WI38 (cell line): ENCODE measurements at regions not wholly inside any gene's neighbourhood (a gene's known extent, or its start where the extent isn't known, plus 50 kb on each side); places are given as distances from the start of the nearest gene placed in this dataset.
"Not testable (repeated sequence)": the region's sequence is repeated elsewhere in the genome, so short reads cannot be mapped to it uniquely, and the experiment has no call there.

Experiments
- H3K4me3 ChIP-seq: 2 replicates; pipeline ENCODE4 v1.5.1; 2011; ENCODE audit warnings: low read depth, mild to moderate bottlenecking, control low read depth, low read length
- TF ChIP-seq, protein P1 (sequence below): IDR thresholded peaks from 2 replicates; pipeline ENCODE4 v1.5.1; 2012; ENCODE audit warnings: low read depth, mild to moderate bottlenecking, control low read depth, low read length

DNA sequence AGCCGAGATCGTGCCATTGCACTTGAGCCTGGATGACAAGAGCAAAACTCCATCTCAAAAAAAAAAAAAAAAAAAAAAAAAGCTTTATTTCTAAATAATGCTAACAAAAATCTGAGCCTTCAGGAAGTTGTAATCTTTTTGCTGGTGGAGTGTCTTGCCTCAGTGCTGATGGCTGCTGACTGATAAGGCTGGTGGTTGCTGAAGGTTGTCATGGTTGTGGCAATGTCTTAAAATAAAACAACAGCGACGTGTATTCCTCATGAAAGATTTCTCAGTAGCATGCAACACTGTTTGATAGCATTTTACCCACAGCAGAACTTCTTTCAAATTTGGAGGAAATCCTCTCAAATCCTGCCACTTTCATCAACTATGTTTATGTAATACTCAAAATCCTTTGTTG is 77.4 kb upstream of the PTPRG start:
- H3K4me3 ChIP-seq = no peak overlapping the region
- TF ChIP-seq, protein P1, sequence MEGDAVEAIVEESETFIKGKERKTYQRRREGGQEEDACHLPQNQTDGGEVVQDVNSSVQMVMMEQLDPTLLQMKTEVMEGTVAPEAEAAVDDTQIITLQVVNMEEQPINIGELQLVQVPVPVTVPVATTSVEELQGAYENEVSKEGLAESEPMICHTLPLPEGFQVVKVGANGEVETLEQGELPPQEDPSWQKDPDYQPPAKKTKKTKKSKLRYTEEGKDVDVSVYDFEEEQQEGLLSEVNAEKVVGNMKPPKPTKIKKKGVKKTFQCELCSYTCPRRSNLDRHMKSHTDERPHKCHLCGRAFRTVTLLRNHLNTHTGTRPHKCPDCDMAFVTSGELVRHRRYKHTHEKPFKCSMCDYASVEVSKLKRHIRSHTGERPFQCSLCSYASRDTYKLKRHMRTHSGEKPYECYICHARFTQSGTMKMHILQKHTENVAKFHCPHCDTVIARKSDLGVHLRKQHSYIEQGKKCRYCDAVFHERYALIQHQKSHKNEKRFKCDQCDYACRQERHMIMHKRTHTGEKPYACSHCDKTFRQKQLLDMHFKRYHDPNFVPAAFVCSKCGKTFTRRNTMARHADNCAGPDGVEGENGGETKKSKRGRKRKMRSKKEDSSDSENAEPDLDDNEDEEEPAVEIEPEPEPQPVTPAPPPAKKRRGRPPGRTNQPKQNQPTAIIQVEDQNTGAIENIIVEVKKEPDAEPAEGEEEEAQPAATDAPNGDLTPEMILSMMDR = no peak

DNA sequence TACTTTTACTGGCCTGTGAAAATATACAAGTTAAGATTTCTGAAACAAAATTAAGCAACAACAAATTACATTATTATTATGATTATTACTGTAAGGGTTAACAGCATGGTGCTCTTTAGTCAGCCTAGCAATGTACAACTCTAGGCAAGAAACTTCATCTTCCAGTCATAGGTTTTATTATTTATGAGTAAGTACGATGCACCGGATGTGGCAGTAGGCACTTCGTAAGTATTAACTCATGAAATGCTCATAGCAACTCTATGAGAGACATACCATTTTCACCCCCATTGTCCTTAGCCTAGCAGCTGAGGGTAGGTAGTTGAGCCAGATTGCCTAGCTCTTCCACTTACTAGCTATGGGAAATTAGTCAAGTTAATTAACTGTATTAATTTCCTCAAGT is 68.0 kb upstream of the PTPRG start:
- TF ChIP-seq, protein P1 = no peak

DNA sequence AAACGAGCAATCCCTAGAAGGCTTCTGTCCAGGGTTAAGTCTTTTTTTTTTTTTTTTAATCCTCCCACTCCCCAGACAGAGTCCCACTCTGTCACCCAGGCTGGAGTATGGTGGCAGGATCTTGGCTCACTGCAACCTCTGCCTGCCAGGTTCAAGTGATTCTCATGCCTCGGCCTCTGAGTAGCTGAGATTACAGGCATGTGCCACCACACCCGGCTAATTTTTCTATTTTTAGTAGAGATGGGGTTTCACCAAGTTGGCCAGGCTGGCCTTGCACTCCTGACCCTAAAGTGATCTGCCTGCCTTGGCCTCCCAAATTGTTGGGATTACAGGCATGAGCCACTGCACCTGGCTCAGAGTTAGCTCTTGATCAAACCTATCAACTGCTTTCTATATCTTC is 67.1 kb upstream of the PTPRG start:
- H3K4me3 ChIP-seq = not testable (repeated sequence)

More for the DNA sequence above, 68.0 kb upstream of the PTPRG start:
- no peak overlapping the region for H3K4me3 ChIP-seq

DNA sequence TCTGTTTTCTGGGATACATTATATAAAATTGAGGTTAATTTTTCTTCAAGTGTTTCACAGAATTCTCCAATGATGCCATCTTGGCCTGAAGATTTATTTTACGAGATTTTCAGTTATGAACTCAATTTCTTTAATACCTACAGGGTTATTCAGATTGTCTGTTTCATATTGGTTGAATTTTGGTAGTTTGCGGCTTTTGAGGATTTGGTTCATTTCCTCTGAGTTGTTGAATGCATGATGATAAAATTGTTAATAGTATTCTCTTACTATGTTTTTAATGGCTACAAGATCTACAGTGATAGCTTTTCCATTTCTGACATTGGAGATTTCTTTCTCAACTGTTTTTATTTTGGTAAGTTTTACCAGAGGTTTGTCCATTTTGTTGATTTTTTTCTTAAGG is 63.9 kb upstream of the PTPRG start:
- TF ChIP-seq, protein P1 = no peak
- H3K4me3 ChIP-seq = no peak overlapping the region

DNA sequence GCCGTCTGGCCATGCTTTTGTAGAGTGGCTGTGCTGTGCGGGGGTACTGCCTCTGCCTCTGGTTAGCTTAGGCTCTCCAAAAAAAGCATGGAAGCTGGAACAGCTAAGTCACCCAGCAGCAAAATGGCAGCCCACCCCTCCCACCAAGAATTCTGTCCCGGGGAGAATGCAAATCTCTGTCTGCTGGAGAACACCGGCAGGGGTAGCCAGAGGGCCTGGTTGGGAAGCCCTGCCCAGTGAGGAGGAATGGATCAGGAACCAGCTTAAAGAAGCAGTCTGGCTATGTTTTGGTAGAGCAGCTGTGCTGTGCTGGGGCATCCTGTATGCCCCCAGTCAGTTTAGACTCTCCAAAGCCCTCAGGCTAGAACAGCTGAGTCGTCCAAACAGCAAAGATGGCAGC is 56.2 kb upstream of the PTPRG start:
- TF ChIP-seq, protein P1 = no peak
- H3K4me3 ChIP-seq = no peak overlapping the region

DNA sequence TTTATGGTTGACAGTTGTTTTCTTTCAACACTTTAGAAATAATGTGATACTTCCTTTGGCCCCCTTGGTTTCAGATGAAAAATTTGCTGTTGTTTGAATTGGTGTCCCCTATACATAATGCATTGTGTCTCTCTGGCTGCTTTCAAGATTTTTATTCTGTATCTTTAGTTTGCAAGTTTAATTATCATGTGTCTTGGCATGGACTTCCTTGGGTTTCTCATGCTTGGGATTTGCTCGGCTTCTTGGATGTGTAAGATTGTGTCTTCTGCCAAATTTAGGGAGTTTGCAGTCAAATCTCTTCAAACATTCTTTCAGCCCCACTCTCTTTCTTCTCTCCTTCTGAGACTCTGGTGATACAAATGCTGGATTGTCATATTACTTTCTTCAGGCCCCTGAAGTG is 53.4 kb upstream of the PTPRG start:
- no peak overlapping the region for H3K4me3 ChIP-seq
- TF ChIP-seq, protein P1 = no peak
